Left lung (tissue), 4 donors: ENCODE measurements at regions not wholly inside any gene's neighbourhood (a gene's known extent, or its start where the extent isn't known, plus 50 kb on each side); places are given as distances from the start of the nearest gene placed in this dataset.

Experiments used
- ATAC-seq: fragments of 200-7000 bp; cut with Tn5 transposase; one replicate; pipeline ENCODE4 v1.9.1; 2020; ENCODE audit warnings: moderate library complexity
- DNase-seq, 4 donors: peaks; one replicate each; pipeline ENCODE4 v3.0.0-alpha.2; 2013 to 2020
- H3K27ac ChIP-seq, 2 donors: fragments of 200-600 bp; sonication (generic) in 1 of 2; one replicate each; pipeline versions ENCODE4 v1.5.0 to v1.8.0; 2020 to 2021
- H3K27me3 ChIP-seq, 2 donors: fragments of 200-600 bp; sonication (generic) in 1 of 2; one replicate each; pipeline versions ENCODE4 v1.5.0 to v1.8.0; 2020 to 2021
- H3K36me3 ChIP-seq, 2 donors: fragments of 200-600 bp; sonication (generic) in 1 of 2; one replicate each; pipeline versions ENCODE4 v1.5.0 to v1.8.0; 2020 to 2021
- H3K4me1 ChIP-seq, 2 donors: fragments of 200-600 bp; one replicate each; pipeline ENCODE4 v1.8.0; 2021
- H3K4me3 ChIP-seq, 2 donors: fragments of 200-600 bp; sonication (generic) in 1 of 2; one replicate each; pipeline versions ENCODE4 v1.5.0 to v1.8.0; 2020 to 2021; ENCODE audit warnings: mild to moderate bottlenecking in 1 of 2
- H3K9me3 ChIP-seq, 2 donors: fragments of 200-600 bp; sonication (generic) in 1 of 2; one replicate each; pipeline versions ENCODE4 v1.5.0 to v1.8.0; 2020 to 2021
- CTCF ChIP-seq, 2 donors: fragments of 200-600 bp; sonication (generic) in 1 of 2; IDR thresholded peaks; one replicate each; pipeline versions ENCODE4 v1.5.0 to v1.8.0; 2021; ENCODE audit warnings: antibody characterized with exemption in 2 of 2
- intact Hi-C, 2 donors: fragments of 100-400 bp; cut with DNase I; formaldehyde crosslinking; loops; one replicate each; pipeline versions ENCODE4 v1.11.2 to v1.14.2; 2022
- donor health status: DM: no; HTN: yes; CAD: no.
- donor health status: DM: no; HTN: no; CAD: no.

DNA sequence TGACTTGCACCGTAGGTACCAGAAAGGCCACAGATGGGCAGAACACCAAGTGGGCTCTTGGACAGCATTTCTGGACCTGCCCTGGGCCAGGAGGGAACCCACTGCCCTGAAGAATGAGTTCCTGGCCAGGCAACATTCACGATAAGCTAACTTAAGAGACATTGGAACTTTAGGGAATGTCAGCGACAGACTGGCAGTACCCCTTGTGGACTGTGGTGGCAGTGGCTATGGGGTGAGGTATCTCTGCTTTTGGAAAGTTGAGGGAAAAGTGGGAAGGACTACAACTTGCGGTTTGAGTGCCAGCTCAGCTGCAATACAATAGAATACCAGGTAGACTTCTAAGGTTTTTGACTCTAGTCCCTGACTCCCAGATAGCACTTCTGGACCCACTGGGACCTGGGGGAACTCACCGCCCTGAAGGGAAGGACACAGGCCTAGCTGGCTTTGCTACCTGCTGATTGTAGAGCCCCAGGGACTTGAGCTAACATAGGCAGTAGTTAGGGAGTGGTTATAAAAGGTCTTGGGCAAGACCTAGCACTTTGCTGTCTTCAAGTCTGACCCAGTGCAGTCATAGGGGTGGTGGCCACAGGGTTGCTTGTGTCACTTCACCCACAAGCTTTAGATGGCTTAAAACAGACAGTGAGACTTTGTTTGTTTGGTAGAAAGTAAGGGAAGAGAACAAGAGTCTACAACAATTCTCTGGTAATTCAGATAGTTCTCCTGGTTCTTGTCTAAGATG, 617.6 kb downstream of the COL12A1 start:
- H3K4me3 ChIP-seq: no peak overlapping the region
- no peaks in the 10 kb centered on the region for H3K4me1 ChIP-seq
- no peaks in the 10 kb centered on the region for H3K36me3 ChIP-seq
- H3K9me3 ChIP-seq: peaks cover 0 to 8% of the 10 kb centered on the region in 2 donors
- intact Hi-C loops: no loop called here
- no peak overlapping the region for H3K27ac ChIP-seq
- no peak for TF ChIP-seq CTCF (IDR thresholded peaks at IDR 0.05)
- no peaks in the 10 kb centered on the region for H3K27me3 ChIP-seq
- ATAC-seq (no peak), DNase-seq (no peak)

GRCh38 chr6:74587386-74587785, 618.5 kb downstream of the COL12A1 start:
- no peak for TF ChIP-seq CTCF (IDR thresholded peaks at IDR 0.05)
- H3K36me3 ChIP-seq: no peaks in the 10 kb centered on the region
- DNase-seq (peak in 1 of 4 donors; percentile 23), ATAC-seq (no peak)
- peaks cover 0 to 4% of the 10 kb centered on the region in 2 donors for H3K9me3 ChIP-seq
- H3K4me1 ChIP-seq: no peaks in the 10 kb centered on the region
- H3K27me3 ChIP-seq: no peaks in the 10 kb centered on the region
- intact Hi-C loops: no loop called here
- no peak overlapping the region for H3K27ac ChIP-seq
- H3K4me3 ChIP-seq: no peak overlapping the region

GRCh38 chr6:74585753-74586152, 620.1 kb downstream of the COL12A1 start:
- Histone ChIP-seq H3K36me3 (no peaks in the 10 kb centered on the region), H3K4me1 (no peaks in the 10 kb centered on the region), H3K9me3 (no peaks in the 10 kb centered on the region), H3K4me3 (no peak overlapping the region), H3K27me3 (no peaks in the 10 kb centered on the region), H3K27ac (no peak overlapping the region)
- no peak for DNase-seq
- intact Hi-C loops: no loop called here
- no peak for ATAC-seq
- no peak for TF ChIP-seq CTCF (IDR thresholded peaks at IDR 0.05)

GRCh38 chr6:74581681-74582080, 624.2 kb downstream of the COL12A1 start:
- no peaks in the 10 kb centered on the region for H3K9me3 ChIP-seq
- intact Hi-C loops: no loop called here
- DNase-seq (peak in 1 of 4 donors; percentile 42), ATAC-seq (no peak)
- no peaks in the 10 kb centered on the region for H3K36me3 ChIP-seq
- no peak overlapping the region for H3K27ac ChIP-seq
- no peak overlapping the region for H3K4me3 ChIP-seq
- no peaks in the 10 kb centered on the region for H3K27me3 ChIP-seq
- no peak for TF ChIP-seq CTCF (IDR thresholded peaks at IDR 0.05)
- no peaks in the 10 kb centered on the region for H3K4me1 ChIP-seq

- ATAC-seq (no peak), DNase-seq (no peak)
- H3K27ac ChIP-seq: no peak overlapping the region
- H3K36me3 ChIP-seq: no peaks in the 10 kb centered on the region
- H3K27me3 ChIP-seq: no peaks in the 10 kb centered on the region
- intact Hi-C loops: no loop called here
- TF ChIP-seq CTCF (IDR thresholded peaks at IDR 0.05): no peak
- H3K9me3 ChIP-seq: no peaks in the 10 kb centered on the region
- H3K4me1 ChIP-seq: no peaks in the 10 kb centered on the region
- no peak overlapping the region for H3K4me3 ChIP-seq
Measured at GRCh38 chr6:74579794-74580193, 626.1 kb downstream of the COL12A1 start.
